ENCODE measurements at regions not wholly inside any gene's neighbourhood (a gene's known extent, or its start where the extent isn't known, plus 50 kb on each side); places are given as distances from the start of the nearest gene placed in this dataset.

DNA sequence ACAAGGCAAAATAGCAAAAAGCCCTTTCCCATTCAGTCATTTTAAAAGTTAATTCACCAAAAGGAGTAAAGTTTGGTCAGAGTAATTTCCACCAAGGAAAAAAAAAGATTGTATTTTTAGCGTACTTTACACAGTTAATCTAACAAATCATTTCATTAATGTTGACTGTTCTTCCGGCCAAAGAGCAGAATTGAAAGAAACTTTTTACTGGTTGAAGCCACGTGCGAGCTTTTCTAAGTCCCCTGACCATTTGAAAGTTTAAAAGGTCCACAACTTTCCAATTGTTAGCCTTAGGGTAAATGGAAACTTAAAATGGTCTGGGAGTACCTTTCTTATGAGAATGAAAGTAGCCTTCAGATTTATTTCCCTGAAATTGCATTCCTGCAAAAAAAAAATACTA is 296.7 kb downstream of the ARL4A start:
- H3K4me1 ChIP-seq (ENCODE audit: control insufficient read depth, insufficient read depth, low read length): no peaks in the 10 kb centered on the region
- H3K36me3 ChIP-seq (ENCODE audit: control insufficient read depth, insufficient read depth, low read length): no peaks in the 10 kb centered on the region
- no peaks in the 10 kb centered on the region for H3K9me3 ChIP-seq (ENCODE audit: control insufficient read depth, low read length)
- no peak overlapping the region for H3K9ac ChIP-seq (ENCODE audit: low read length)
- no peaks in the 10 kb centered on the region for H3K27me3 ChIP-seq (ENCODE audit: control insufficient read depth, insufficient read depth, low read length)
- no peak overlapping the region for H3K4me3 ChIP-seq (ENCODE audit: low read length)

DNA sequence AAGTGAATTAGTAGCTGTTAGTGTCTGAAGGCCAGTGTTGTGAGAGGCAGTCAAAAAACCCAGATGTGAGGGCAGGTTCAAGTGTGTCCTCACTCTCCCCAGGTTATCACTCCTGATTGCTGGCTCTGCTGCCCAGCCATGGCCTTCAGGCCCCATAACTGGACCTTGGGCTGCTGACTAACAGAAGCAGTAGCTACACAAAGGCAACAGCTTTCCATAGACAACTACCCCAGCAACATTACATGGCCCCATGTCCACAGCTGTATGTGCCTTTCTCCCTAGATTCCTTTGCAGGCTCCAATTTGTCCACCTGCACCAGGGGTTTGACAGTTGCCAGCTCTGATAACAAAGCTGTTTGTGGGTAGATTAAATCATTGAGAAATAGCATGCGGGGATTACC is 297.8 kb downstream of the ARL4A start:
- Histone ChIP-seq H3K4me3 (ENCODE audit: low read length) (no peak overlapping the region), H3K27me3 (ENCODE audit: control insufficient read depth, insufficient read depth, low read length) (no peaks in the 10 kb centered on the region), H3K36me3 (ENCODE audit: control insufficient read depth, insufficient read depth, low read length) (no peaks in the 10 kb centered on the region), H3K9ac (ENCODE audit: low read length) (no peak overlapping the region), H3K4me1 (ENCODE audit: control insufficient read depth, insufficient read depth, low read length) (no peaks in the 10 kb centered on the region), H3K9me3 (ENCODE audit: control insufficient read depth, low read length) (no peaks in the 10 kb centered on the region)

DNA sequence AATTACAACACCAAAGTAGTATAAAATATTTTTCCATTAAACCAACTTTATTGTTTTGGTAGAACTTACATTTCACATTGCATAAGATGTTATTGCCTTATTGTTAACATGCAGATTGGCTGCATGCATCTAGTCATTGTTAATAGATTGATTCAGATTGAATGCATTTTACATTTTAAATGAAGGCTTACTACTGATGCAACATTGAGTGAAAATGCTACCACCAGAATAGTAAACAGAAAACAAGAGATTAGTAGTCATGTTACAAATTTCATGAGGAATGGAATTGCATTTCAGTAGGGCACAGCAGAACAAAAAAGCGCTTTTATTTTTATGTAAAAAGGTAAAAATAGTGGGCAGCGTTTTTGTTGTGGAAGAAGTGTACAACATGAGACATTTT is 298.3 kb downstream of the ARL4A start:
- H3K4me1 ChIP-seq (ENCODE audit: control insufficient read depth, insufficient read depth, low read length): no peaks in the 10 kb centered on the region
- H3K9ac ChIP-seq (ENCODE audit: low read length): no peak overlapping the region
- H3K36me3 ChIP-seq (ENCODE audit: control insufficient read depth, insufficient read depth, low read length): no peaks in the 10 kb centered on the region
- no peak overlapping the region for H3K4me3 ChIP-seq (ENCODE audit: low read length)
- H3K9me3 ChIP-seq (ENCODE audit: control insufficient read depth, low read length): no peaks in the 10 kb centered on the region
- no peaks in the 10 kb centered on the region for H3K27me3 ChIP-seq (ENCODE audit: control insufficient read depth, insufficient read depth, low read length)

DNA sequence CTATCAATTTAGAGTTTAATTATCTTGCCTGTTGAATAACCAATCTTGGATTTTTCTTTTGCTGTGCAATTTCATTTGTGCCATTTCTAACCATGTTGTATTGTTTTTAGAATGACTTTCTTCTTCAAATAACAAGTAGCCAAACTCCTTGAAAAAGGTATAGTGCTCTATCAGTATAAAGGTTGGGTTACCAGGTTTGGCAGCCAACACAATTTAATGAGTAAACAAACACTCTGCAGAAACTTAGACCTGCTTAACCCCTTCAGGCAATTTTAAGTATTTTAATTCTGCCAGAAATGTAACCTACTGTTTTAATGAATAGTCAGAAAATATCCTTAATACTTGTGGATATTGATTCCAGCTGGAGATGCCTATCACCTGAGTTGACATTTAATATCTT is 299.8 kb downstream of the ARL4A start:
- no peak overlapping the region for H3K9ac ChIP-seq (ENCODE audit: low read length)
- H3K9me3 ChIP-seq (ENCODE audit: control insufficient read depth, low read length): no peaks in the 10 kb centered on the region
- H3K27me3 ChIP-seq (ENCODE audit: control insufficient read depth, insufficient read depth, low read length): no peaks in the 10 kb centered on the region
- no peak overlapping the region for H3K4me3 ChIP-seq (ENCODE audit: low read length)
- no peaks in the 10 kb centered on the region for H3K4me1 ChIP-seq (ENCODE audit: control insufficient read depth, insufficient read depth, low read length)
- no peaks in the 10 kb centered on the region for H3K36me3 ChIP-seq (ENCODE audit: control insufficient read depth, insufficient read depth, low read length)

DNA sequence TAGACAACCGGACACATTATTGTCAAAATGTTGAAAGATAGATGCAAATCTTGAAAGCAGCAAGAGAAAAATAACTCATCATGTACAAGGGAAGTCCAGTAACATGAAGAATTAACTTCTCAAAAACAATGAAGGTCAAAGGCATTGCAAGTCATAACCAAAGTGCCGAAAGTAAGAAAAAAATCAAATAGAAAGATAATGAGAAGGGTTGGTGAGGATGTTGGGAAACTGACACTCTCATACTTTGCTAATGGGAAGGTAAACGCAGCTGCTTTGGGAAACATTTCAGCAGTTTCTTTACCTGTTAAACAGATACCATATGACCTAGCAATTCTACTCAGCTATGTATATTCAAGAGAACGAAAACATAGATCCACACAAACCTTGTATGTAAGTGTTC is 303.0 kb downstream of the ARL4A start:
- Histone ChIP-seq H3K9me3 (ENCODE audit: control insufficient read depth, low read length) (no peaks in the 10 kb centered on the region), H3K36me3 (ENCODE audit: control insufficient read depth, insufficient read depth, low read length) (no peaks in the 10 kb centered on the region), H3K9ac (ENCODE audit: low read length) (no peak overlapping the region), H3K4me3 (ENCODE audit: low read length) (no peak overlapping the region), H3K27me3 (ENCODE audit: control insufficient read depth, insufficient read depth, low read length) (no peaks in the 10 kb centered on the region), H3K4me1 (ENCODE audit: control insufficient read depth, insufficient read depth, low read length) (no peaks in the 10 kb centered on the region)

DNA sequence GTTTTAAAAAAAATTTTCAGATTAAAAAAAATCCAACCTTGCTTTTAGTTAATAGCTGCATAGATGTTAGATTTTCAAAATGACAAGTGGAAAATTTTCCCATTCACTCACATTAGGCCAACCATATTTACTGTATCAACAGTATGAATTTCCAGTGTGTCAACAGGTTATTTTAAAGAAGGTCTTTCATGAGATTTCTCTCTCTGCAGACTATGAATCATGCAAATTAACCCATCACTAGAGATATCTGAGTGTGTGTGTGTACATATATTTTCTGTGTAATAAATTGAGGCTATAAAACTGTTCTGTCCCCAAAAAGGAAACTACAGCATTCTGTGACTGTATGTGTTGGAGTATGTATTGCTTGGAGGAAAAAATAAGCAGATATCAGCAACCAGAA is 305.6 kb downstream of the ARL4A start:
- Histone ChIP-seq H3K4me1 (ENCODE audit: control insufficient read depth, insufficient read depth, low read length) (no peaks in the 10 kb centered on the region), H3K4me3 (ENCODE audit: low read length) (no peak overlapping the region), H3K9ac (ENCODE audit: low read length) (no peak overlapping the region), H3K36me3 (ENCODE audit: control insufficient read depth, insufficient read depth, low read length) (no peaks in the 10 kb centered on the region), H3K9me3 (ENCODE audit: control insufficient read depth, low read length) (no peaks in the 10 kb centered on the region), H3K27me3 (ENCODE audit: control insufficient read depth, insufficient read depth, low read length) (no peaks in the 10 kb centered on the region)

DNA sequence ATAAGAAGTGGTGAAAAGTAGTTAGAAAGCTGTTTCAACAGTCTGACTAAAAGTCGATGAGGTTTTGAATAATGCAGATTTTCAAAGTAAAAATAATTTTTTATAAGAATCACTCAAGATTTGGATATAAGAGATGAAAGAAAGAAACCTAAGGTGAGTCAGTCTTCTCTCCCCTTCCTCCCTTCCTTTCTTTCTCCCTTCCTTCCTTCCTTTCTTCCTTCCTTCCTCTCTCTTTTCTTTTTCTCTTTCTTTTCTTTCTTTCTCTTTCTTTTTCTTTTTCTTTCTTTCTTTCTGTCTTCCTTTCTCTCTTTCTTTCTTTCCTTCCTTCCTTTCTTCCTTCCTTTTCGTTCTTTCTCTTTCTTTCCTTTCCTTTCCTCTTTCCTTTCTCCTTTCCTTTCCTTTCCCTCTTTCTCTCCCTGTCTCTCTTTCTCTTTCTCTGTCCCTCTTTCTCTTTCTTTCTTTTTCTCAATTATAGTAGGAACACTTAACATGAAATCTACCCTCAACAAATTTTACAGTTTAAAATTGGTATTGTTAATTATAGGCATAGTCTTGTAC is 308.6 kb downstream of the ARL4A start:
- Histone ChIP-seq H3K9ac (ENCODE audit: low read length) (no peak overlapping the region), H3K4me3 (ENCODE audit: low read length) (no peak overlapping the region), H3K4me1 (ENCODE audit: control insufficient read depth, insufficient read depth, low read length) (no peaks in the 10 kb centered on the region), H3K36me3 (ENCODE audit: control insufficient read depth, insufficient read depth, low read length) (no peaks in the 10 kb centered on the region), H3K9me3 (ENCODE audit: control insufficient read depth, low read length) (no peaks in the 10 kb centered on the region), H3K27me3 (ENCODE audit: control insufficient read depth, insufficient read depth, low read length) (no peaks in the 10 kb centered on the region)

DNA sequence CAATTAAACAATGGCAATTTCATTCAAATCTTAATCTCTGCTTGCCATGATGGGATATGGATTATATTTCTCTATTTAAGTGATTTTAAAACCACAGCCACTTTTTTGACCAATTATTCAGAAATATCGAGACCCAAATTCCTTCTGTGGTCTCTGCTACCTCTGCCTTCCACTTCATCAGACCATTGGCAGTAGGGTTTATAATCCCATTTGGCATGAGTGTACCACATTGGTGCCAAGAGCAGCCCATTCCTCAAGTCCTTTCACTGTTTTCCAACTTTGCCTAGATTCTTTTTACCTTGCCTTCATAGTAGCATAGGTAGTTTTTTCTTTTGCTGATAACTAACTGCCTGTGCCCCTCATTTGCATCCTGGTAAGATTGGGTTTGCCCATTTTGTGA is 319.9 kb downstream of the ARL4A start:
- no peaks in the 10 kb centered on the region for H3K9me3 ChIP-seq (ENCODE audit: control insufficient read depth, low read length)
- no peaks in the 10 kb centered on the region for H3K36me3 ChIP-seq (ENCODE audit: control insufficient read depth, insufficient read depth, low read length)
- H3K27me3 ChIP-seq (ENCODE audit: control insufficient read depth, insufficient read depth, low read length): no peaks in the 10 kb centered on the region
- H3K4me3 ChIP-seq (ENCODE audit: low read length): no peak overlapping the region
- no peak overlapping the region for H3K9ac ChIP-seq (ENCODE audit: low read length)
- H3K4me1 ChIP-seq (ENCODE audit: control insufficient read depth, insufficient read depth, low read length): no peaks in the 10 kb centered on the region

DNA sequence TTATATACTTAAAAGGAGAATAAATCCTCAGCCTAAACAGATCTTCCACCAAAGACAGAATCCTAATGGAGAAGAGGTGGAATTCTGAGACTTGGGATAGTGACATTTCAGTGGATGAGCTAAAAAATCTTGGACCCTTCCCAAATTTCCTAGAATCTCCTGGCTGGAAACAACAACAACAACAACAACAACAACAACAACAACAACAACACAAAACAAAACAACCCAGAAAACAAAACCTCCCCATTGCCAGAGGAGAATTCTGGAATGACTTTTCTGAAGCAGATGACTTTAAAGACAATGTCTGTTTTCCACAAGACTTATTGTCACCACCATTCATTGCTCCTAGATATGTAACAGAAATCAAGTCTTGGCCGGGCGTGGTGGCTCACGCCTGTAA is 322.1 kb downstream of the ARL4A start:
- no peak overlapping the region for H3K4me3 ChIP-seq (ENCODE audit: low read length)
- H3K9me3 ChIP-seq (ENCODE audit: control insufficient read depth, low read length): no peaks in the 10 kb centered on the region
- H3K27me3 ChIP-seq (ENCODE audit: control insufficient read depth, insufficient read depth, low read length): no peaks in the 10 kb centered on the region
- H3K4me1 ChIP-seq (ENCODE audit: control insufficient read depth, insufficient read depth, low read length): no peaks in the 10 kb centered on the region
- H3K36me3 ChIP-seq (ENCODE audit: control insufficient read depth, insufficient read depth, low read length): no peaks in the 10 kb centered on the region
- no peak overlapping the region for H3K9ac ChIP-seq (ENCODE audit: low read length)

DNA sequence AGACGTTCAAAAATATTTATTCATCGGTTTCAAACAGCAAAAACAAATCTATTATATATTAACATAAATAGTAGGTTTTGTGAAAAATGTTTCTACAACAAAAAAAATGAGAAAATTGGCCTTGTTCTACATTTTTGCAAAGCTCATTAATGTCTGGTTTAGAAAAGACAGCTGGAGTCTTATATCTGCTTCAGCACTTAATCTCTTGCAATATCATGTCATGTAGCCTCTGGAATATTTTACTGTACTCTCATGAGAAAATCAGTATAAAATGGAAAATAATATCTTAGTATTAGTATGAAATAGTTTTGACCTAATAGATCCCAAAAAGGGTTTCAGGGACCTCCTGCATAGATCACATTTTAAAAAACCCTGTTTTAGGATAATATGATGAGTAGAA is 326.6 kb downstream of the ARL4A start:
- peaks cover 10% of the 10 kb centered on the region for H3K4me1 ChIP-seq (ENCODE audit: control insufficient read depth, insufficient read depth, low read length)
- no peaks in the 10 kb centered on the region for H3K27me3 ChIP-seq (ENCODE audit: control insufficient read depth, insufficient read depth, low read length)
- no peak overlapping the region for H3K4me3 ChIP-seq (ENCODE audit: low read length)
- no peaks in the 10 kb centered on the region for H3K36me3 ChIP-seq (ENCODE audit: control insufficient read depth, insufficient read depth, low read length)
- no peaks in the 10 kb centered on the region for H3K9me3 ChIP-seq (ENCODE audit: control insufficient read depth, low read length)
- no peak overlapping the region for H3K9ac ChIP-seq (ENCODE audit: low read length)

DNA sequence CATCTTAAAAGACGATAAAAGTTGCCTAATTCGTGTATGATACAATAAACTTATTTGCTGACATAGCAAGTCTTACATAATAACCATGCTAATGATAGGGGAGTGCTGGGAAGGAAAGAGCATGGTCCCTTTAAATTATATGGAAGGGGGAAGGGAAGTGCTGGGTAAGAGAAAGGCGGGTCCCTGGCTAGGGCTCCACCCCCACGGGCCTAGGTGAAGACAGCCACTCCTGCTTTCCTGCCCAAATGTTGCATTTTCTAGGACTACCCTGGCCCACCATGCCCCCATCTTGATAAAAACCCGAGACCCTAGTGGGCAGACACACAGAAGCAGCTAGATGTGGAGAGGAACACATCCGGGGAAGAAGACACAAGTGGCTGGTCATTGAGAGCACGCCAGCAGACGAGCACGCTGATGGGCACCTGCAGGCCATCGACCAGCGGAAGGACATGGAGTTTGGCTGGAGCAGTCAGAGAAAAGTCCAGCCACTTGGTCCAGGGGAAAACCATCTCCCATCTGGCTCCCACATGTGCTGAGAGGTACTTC is 328.7 kb downstream of the ARL4A start:
- no peaks in the 10 kb centered on the region for H3K27me3 ChIP-seq (ENCODE audit: control insufficient read depth, insufficient read depth, low read length)
- no peak overlapping the region for H3K9ac ChIP-seq (ENCODE audit: low read length)
- no peaks in the 10 kb centered on the region for H3K36me3 ChIP-seq (ENCODE audit: control insufficient read depth, insufficient read depth, low read length)
- H3K9me3 ChIP-seq (ENCODE audit: control insufficient read depth, low read length): no peaks in the 10 kb centered on the region
- no peak overlapping the region for H3K4me3 ChIP-seq (ENCODE audit: low read length)
- H3K4me1 ChIP-seq (ENCODE audit: control insufficient read depth, insufficient read depth, low read length): peaks cover 10% of the 10 kb centered on the region

DNA sequence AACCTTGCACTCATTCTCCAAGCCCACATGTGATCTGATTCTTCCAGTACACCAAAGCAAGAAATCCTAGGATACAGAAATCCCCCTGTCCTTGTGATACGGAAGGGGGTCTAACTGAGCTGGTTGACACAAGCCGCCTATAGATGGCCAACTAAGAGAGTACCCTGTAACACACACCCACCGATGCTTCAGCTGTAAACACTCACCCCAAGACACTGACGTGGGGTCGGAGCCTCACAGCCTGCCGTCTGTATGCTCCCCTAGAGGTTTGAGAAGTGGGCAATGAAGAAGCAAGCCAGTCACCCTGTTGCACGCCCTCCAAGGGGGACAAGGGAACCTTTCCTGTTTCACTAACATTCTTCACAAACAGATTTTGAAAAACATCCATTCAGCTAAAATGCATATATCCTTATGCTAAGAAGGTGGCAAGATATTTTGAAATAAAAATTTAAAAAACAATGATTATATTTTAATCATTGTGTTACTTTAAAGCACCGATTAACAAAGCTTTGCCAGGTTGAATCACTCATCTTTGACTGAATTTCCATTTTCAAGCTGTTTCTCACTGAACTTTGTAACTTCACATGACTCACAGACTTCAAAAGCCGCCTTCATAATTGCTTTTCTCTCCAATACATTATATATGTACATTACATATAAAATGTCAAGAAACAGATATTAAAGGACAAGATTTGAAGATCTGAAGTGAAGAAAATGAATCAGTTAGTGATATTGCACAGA is 329.3 kb downstream of the ARL4A start:
- peaks cover 10% of the 10 kb centered on the region for H3K4me1 ChIP-seq (ENCODE audit: control insufficient read depth, insufficient read depth, low read length)
- H3K9me3 ChIP-seq (ENCODE audit: control insufficient read depth, low read length): no peaks in the 10 kb centered on the region
- no peak overlapping the region for H3K4me3 ChIP-seq (ENCODE audit: low read length)
- no peak overlapping the region for H3K9ac ChIP-seq (ENCODE audit: low read length)
- no peaks in the 10 kb centered on the region for H3K27me3 ChIP-seq (ENCODE audit: control insufficient read depth, insufficient read depth, low read length)
- H3K36me3 ChIP-seq (ENCODE audit: control insufficient read depth, insufficient read depth, low read length): no peaks in the 10 kb centered on the region
